H1 (cell line): ENCODE measurements at regions not wholly inside any gene's neighbourhood (a gene's known extent, or its start where the extent isn't known, plus 50 kb on each side); places are given as distances from the start of the nearest gene placed in this dataset.

ENCODE experiments used
- CTBP2 ChIP-seq: IDR thresholded peaks from 2 replicates; pipeline ENCODE4 v1.7.0; 2011; ENCODE audit warnings: borderline replicate concordance, mild to moderate bottlenecking, moderate library complexity, mixed read lengths, low read length; ENCODE audit not compliant: insufficient read depth, insufficient read length
- KDM5A ChIP-seq: fragments of 200-600 bp; IDR thresholded peaks from 2 replicates; pipeline ENCODE4 v1.7.1; 2012; ENCODE audit warnings: mild to moderate bottlenecking, low read length, inconsistent platforms, mixed read lengths
- TCF12 ChIP-seq: IDR thresholded peaks from 2 replicates; pipeline ENCODE4 v1.6.1; 2011; ENCODE audit warnings: low read depth, mild to moderate bottlenecking, low read length
- TF ChIP-seq, protein P1 (sequence below): fragments of 300-600 bp; sonication (generic); IDR thresholded peaks from 2 replicates; pipeline ENCODE4 v1.7.1; 2012; ENCODE audit warnings: low read length, moderate library complexity, mild to moderate bottlenecking, inconsistent platforms; ENCODE audit not compliant: insufficient replicate concordance
- TF ChIP-seq, protein P2 (sequence below): IDR thresholded peaks from 2 replicates; pipeline ENCODE4 v1.6.1; 2012; ENCODE audit warnings: low read length, inconsistent platforms

DNA sequence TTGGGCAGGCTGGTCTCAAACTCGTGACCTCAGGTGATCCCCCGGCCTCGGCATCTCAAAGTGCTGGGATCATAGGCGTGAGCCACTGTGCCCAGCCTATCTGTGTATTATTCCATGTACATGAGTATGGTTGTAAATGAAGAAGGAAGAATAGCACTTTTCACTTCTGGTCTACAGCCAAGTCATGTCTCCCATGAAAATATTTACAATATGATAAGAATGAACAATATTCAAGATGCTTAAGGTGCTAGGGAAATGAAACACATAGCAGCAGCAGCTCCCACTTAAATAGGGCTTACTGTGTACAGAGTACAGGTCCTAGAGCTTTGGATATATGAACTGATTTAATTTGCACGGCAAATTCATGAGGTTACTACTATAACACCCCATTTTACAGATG is 70.3 kb upstream of the COL5A2 start (continued):
- TF ChIP-seq, protein P1, sequence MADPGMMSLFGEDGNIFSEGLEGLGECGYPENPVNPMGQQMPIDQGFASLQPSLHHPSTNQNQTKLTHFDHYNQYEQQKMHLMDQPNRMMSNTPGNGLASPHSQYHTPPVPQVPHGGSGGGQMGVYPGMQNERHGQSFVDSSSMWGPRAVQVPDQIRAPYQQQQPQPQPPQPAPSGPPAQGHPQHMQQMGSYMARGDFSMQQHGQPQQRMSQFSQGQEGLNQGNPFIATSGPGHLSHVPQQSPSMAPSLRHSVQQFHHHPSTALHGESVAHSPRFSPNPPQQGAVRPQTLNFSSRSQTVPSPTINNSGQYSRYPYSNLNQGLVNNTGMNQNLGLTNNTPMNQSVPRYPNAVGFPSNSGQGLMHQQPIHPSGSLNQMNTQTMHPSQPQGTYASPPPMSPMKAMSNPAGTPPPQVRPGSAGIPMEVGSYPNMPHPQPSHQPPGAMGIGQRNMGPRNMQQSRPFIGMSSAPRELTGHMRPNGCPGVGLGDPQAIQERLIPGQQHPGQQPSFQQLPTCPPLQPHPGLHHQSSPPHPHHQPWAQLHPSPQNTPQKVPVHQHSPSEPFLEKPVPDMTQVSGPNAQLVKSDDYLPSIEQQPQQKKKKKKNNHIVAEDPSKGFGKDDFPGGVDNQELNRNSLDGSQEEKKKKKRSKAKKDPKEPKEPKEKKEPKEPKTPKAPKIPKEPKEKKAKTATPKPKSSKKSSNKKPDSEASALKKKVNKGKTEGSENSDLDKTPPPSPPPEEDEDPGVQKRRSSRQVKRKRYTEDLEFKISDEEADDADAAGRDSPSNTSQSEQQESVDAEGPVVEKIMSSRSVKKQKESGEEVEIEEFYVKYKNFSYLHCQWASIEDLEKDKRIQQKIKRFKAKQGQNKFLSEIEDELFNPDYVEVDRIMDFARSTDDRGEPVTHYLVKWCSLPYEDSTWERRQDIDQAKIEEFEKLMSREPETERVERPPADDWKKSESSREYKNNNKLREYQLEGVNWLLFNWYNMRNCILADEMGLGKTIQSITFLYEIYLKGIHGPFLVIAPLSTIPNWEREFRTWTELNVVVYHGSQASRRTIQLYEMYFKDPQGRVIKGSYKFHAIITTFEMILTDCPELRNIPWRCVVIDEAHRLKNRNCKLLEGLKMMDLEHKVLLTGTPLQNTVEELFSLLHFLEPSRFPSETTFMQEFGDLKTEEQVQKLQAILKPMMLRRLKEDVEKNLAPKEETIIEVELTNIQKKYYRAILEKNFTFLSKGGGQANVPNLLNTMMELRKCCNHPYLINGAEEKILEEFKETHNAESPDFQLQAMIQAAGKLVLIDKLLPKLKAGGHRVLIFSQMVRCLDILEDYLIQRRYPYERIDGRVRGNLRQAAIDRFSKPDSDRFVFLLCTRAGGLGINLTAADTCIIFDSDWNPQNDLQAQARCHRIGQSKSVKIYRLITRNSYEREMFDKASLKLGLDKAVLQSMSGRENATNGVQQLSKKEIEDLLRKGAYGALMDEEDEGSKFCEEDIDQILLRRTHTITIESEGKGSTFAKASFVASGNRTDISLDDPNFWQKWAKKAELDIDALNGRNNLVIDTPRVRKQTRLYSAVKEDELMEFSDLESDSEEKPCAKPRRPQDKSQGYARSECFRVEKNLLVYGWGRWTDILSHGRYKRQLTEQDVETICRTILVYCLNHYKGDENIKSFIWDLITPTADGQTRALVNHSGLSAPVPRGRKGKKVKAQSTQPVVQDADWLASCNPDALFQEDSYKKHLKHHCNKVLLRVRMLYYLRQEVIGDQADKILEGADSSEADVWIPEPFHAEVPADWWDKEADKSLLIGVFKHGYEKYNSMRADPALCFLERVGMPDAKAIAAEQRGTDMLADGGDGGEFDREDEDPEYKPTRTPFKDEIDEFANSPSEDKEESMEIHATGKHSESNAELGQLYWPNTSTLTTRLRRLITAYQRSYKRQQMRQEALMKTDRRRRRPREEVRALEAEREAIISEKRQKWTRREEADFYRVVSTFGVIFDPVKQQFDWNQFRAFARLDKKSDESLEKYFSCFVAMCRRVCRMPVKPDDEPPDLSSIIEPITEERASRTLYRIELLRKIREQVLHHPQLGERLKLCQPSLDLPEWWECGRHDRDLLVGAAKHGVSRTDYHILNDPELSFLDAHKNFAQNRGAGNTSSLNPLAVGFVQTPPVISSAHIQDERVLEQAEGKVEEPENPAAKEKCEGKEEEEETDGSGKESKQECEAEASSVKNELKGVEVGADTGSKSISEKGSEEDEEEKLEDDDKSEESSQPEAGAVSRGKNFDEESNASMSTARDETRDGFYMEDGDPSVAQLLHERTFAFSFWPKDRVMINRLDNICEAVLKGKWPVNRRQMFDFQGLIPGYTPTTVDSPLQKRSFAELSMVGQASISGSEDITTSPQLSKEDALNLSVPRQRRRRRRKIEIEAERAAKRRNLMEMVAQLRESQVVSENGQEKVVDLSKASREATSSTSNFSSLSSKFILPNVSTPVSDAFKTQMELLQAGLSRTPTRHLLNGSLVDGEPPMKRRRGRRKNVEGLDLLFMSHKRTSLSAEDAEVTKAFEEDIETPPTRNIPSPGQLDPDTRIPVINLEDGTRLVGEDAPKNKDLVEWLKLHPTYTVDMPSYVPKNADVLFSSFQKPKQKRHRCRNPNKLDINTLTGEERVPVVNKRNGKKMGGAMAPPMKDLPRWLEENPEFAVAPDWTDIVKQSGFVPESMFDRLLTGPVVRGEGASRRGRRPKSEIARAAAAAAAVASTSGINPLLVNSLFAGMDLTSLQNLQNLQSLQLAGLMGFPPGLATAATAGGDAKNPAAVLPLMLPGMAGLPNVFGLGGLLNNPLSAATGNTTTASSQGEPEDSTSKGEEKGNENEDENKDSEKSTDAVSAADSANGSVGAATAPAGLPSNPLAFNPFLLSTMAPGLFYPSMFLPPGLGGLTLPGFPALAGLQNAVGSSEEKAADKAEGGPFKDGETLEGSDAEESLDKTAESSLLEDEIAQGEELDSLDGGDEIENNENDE: no peak
- TF ChIP-seq CTBP2: no peak
- TF ChIP-seq, protein P2, sequence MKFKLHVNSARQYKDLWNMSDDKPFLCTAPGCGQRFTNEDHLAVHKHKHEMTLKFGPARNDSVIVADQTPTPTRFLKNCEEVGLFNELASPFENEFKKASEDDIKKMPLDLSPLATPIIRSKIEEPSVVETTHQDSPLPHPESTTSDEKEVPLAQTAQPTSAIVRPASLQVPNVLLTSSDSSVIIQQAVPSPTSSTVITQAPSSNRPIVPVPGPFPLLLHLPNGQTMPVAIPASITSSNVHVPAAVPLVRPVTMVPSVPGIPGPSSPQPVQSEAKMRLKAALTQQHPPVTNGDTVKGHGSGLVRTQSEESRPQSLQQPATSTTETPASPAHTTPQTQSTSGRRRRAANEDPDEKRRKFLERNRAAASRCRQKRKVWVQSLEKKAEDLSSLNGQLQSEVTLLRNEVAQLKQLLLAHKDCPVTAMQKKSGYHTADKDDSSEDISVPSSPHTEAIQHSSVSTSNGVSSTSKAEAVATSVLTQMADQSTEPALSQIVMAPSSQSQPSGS: no peak
- no peak for TF ChIP-seq KDM5A
- no peak for TF ChIP-seq TCF12
